ENCODE measurements at regions not wholly inside any gene's neighbourhood (a gene's known extent, or its start where the extent isn't known, plus 50 kb on each side); places are given as distances from the start of the nearest gene placed in this dataset.

DNA sequence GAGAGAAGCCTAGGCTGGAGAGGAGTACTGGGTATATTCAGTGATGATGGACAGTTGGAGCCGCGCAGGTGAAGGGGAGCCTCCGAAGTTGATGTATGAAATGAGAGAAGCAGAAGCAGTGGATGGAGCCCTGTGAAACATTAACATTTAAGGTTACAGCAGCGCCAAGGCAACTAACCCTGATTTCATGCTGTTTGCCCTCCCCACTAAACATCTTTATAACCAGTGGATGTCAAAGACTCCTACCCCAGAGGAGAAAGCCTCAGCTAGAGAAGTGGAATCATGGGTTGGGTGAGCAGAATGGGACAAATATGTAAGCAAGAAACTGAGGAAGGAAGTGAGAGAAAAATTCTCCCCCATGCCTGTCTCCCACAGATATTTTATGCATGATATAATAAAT, 92.0 kb upstream of the NMNAT3 start (continued):
- TF ChIP-seq, protein P1, sequence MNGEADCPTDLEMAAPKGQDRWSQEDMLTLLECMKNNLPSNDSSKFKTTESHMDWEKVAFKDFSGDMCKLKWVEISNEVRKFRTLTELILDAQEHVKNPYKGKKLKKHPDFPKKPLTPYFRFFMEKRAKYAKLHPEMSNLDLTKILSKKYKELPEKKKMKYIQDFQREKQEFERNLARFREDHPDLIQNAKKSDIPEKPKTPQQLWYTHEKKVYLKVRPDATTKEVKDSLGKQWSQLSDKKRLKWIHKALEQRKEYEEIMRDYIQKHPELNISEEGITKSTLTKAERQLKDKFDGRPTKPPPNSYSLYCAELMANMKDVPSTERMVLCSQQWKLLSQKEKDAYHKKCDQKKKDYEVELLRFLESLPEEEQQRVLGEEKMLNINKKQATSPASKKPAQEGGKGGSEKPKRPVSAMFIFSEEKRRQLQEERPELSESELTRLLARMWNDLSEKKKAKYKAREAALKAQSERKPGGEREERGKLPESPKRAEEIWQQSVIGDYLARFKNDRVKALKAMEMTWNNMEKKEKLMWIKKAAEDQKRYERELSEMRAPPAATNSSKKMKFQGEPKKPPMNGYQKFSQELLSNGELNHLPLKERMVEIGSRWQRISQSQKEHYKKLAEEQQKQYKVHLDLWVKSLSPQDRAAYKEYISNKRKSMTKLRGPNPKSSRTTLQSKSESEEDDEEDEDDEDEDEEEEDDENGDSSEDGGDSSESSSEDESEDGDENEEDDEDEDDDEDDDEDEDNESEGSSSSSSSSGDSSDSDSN (IDR thresholded peaks at IDR 0.05; ENCODE audit: borderline replicate concordance in 1 of 2, low read depth in 2 of 2, low read length in 2 of 2), result no peak
- TF ChIP-seq ZNF699 (CRISPR knock-in tag; IDR thresholded peaks at IDR 0.05; ENCODE audit: insufficient replicate concordance), result no peak

DNA sequence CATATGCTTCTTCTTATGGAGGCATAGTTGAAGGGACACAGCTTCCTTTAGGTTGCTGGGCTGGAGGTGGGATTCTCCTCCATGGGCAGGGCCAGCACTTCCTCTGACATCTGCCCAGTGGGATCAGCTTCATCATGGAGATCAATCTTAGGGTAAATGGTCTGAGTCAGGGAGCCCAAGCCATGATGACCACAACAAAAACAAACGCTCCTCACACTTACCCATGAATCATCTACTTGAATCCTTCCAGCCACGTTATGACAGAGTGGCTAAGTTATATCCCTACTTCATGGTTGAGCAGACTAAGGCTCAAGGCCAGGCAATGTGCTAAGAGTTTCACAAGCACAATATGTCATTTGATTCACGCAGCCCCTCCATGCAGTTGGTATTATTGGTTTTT, 87.2 kb upstream of the NMNAT3 start:
- intact Hi-C loops (cut with micrococcal nuclease), result no loop called here
- WGBS (ENCODE audit: insufficient coverage, low coverage, missing lambda C conversion rate), result 3% methylated on average over 3 of the region's 3 CpGs
- ChIA-PET CTCF (ENCODE audit: low intra/inter-chr PET ratio) (no interaction called here), POLR2A (interaction anchor here (1.0 kb wide), 1 partner anchor 11 kb away, joined by 3 read pairs; no protein-coding TSS in a partner anchor)
- no peak overlapping the region for H3K27ac ChIP-seq (ENCODE audit: extremely low read depth, low read depth, low read length)
- H3K4me3 ChIP-seq, result no peak overlapping the region
- no peaks in the 10 kb centered on the region for H3K4me1 ChIP-seq (replicated peaks in 1 of 2; ENCODE audit: control insufficient read depth in 2 of 2, insufficient read depth in 2 of 2, low read length in 2 of 2)
- in situ Hi-C loops (cut with MboI), result no loop called here
- H3K27me3 ChIP-seq (ENCODE audit: control insufficient read depth in 2 of 2, insufficient read depth in 2 of 2, low read length in 2 of 2), result peaks cover 0 to 11% of the 10 kb centered on the region in 2 experiments; a peak in 2 of 5 replicates
- FAIRE-seq, result no peak
- H3K36me3 ChIP-seq (ENCODE audit: control insufficient read depth, insufficient read depth, low read length), result no peaks in the 10 kb centered on the region
- no peaks in the 10 kb centered on the region for H3K79me2 ChIP-seq (ENCODE audit: control insufficient read depth, insufficient read depth, low read length)
- H3K9me1 ChIP-seq (ENCODE audit: control insufficient read depth, insufficient read depth, low read length), result no peaks in the 10 kb centered on the region
- DNase-seq (ENCODE audit: extremely low read depth in 1 of 4, low spot score in 3 of 4), result no peak
- no peaks in the 10 kb centered on the region for H3K9me3 ChIP-seq (replicated peaks; ENCODE audit: control insufficient read depth, insufficient read depth, low read depth, low read length)
- H3K9ac ChIP-seq (ENCODE audit: insufficient read depth in 1 of 2, low read depth in 2 of 2, low read length in 2 of 2), result no peak overlapping the region
- no TSS peak for BruUV-seq (replicated peaks)
- H4K20me1 ChIP-seq (replicated peaks; ENCODE audit: control insufficient read depth, insufficient read depth, low read length), result no peaks in the 10 kb centered on the region
- ATAC-seq, result no peak
- H2AFZ ChIP-seq (ENCODE audit: low read depth, low read length), result no peak overlapping the region
- no peak overlapping the region for H3K4me2 ChIP-seq (ENCODE audit: insufficient read depth, low read length)
- TF ChIP-seq THRAP3 (IDR thresholded peaks at IDR 0.05; ENCODE audit: borderline replicate concordance), result no peak
- TF ChIP-seq, protein P2, sequence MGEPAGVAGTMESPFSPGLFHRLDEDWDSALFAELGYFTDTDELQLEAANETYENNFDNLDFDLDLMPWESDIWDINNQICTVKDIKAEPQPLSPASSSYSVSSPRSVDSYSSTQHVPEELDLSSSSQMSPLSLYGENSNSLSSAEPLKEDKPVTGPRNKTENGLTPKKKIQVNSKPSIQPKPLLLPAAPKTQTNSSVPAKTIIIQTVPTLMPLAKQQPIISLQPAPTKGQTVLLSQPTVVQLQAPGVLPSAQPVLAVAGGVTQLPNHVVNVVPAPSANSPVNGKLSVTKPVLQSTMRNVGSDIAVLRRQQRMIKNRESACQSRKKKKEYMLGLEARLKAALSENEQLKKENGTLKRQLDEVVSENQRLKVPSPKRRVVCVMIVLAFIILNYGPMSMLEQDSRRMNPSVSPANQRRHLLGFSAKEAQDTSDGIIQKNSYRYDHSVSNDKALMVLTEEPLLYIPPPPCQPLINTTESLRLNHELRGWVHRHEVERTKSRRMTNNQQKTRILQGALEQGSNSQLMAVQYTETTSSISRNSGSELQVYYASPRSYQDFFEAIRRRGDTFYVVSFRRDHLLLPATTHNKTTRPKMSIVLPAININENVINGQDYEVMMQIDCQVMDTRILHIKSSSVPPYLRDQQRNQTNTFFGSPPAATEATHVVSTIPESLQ (CRISPR knock-in tag; IDR thresholded peaks at IDR 0.05), result no peak
- TF ChIP-seq, protein P3, sequence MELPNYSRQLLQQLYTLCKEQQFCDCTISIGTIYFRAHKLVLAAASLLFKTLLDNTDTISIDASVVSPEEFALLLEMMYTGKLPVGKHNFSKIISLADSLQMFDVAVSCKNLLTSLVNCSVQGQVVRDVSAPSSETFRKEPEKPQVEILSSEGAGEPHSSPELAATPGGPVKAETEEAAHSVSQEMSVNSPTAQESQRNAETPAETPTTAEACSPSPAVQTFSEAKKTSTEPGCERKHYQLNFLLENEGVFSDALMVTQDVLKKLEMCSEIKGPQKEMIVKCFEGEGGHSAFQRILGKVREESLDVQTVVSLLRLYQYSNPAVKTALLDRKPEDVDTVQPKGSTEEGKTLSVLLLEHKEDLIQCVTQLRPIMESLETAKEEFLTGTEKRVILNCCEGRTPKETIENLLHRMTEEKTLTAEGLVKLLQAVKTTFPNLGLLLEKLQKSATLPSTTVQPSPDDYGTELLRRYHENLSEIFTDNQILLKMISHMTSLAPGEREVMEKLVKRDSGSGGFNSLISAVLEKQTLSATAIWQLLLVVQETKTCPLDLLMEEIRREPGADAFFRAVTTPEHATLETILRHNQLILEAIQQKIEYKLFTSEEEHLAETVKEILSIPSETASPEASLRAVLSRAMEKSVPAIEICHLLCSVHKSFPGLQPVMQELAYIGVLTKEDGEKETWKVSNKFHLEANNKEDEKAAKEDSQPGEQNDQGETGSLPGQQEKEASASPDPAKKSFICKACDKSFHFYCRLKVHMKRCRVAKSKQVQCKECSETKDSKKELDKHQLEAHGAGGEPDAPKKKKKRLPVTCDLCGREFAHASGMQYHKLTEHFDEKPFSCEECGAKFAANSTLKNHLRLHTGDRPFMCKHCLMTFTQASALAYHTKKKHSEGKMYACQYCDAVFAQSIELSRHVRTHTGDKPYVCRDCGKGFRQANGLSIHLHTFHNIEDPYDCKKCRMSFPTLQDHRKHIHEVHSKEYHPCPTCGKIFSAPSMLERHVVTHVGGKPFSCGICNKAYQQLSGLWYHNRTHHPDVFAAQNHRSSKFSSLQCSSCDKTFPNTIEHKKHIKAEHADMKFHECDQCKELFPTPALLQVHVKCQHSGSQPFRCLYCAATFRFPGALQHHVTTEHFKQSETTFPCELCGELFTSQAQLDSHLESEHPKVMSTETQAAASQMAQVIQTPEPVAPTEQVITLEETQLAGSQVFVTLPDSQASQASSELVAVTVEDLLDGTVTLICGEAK (IDR thresholded peaks at IDR 0.05), result no peak
- TF ChIP-seq, protein P3 (CRISPR knock-in tag; IDR thresholded peaks at IDR 0.05), result no peak
